ENCODE measurements at regions not wholly inside any gene's neighbourhood (a gene's known extent, or its start where the extent isn't known, plus 50 kb on each side); places are given as distances from the start of the nearest gene placed in this dataset.

DNA sequence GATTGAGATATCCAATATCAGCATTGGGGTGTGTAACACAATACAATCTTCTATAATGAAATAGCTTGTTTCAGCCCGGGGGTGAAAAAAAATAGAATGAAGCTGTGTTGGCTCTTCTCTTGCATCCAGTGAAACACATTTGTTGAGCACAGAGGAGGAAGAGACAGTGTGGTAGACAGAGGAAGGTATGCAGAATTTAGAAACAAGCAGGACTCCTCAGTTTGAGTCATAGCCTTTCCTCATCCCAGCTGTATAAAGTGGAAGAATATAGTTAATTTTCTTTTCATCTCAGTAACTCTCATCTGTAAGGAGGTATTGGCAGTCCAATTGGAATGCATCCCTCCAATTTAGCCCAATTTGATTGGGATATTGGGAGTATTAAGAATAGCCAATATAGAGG is 302.2 kb upstream of the VLDLR start:
- no peak for DNase-seq

DNA sequence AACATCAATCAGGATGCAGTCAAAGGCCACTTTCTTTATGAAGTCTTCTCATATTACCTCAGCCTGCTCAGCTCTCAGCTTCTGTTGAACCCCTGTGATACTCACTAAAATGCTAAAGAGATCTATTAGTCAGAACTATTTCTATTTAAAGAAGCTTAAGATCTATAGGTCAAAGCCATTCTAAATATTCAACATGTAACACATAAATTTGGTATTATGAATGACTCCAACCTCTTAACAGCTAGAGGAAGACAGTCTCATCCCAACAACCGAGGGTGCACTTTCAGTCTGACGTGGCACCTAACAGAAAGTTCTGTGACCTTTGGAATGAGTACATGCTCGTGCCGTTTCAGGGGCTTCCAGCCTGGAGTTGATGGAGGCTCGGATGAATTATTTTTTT is 301.5 kb upstream of the VLDLR start:
- no peak for DNase-seq

DNA sequence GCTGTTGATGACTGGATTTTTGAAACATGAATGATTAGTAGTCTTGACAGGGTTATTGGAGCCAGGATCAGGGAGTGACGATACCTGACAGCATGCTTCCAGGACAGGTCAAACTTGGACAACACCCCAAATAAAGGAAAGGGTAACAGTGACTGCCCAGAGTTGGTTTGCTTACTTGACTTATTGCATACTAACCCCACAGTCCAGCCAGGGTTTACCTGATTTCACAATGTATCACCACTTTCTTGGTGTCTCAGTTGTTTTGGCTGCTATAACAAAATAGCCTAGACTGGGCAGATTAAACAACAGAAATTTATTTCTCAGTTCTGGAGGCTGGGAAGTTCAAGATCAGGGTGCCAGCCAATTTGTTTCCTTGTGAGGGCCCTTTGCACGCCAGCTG is 301.0 kb upstream of the VLDLR start:
- DNase-seq = no peak

DNA sequence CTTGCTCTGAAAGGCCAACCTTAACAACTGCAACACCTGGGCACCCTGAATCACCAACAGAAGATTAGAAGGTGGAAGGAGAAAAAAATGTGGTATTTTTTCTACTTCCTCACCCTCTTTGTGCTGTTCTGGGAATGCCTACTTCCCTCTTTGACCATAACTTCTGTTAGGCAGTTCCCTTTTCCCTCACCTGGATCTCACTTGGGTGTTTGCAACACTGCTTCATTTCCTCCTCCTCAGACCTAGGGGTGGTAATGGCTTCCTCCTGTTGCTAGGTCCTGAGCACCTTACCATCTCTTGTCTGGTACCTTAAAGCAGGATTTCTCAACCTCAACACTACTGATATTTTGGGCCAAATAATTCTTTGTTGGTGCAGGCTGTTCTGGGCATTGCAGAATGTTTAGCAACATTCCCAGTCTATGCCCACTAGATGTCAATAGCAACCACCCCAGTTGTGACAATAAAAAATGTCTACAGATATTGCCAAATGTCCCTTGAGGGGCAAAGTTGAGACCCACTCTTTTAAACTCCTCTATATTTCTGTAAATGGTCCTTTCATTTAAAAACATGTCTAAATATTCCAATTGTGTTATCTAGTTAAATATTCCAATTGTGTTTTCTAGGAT is 300.0 kb upstream of the VLDLR start:
- no peak for DNase-seq

DNA sequence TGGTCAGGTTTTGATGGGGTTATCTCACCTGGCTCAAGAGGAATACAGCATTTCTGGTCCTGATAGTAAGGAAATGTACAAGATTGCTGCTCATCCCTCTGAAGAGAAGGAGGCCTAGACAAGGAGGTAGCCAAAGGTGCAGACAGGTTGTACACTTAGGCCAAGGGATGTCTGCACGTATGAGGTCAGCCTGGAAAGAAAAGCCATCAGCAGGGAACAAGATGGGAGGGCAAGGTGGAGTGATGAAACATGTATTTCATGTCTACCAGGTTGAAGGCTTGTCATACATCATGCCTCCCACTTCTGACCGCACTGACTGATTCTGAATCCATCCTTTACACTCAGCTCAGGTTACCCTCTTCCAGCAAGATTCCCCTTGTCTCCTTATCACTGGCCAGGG is 296.8 kb upstream of the VLDLR start:
- no peak for DNase-seq

DNA sequence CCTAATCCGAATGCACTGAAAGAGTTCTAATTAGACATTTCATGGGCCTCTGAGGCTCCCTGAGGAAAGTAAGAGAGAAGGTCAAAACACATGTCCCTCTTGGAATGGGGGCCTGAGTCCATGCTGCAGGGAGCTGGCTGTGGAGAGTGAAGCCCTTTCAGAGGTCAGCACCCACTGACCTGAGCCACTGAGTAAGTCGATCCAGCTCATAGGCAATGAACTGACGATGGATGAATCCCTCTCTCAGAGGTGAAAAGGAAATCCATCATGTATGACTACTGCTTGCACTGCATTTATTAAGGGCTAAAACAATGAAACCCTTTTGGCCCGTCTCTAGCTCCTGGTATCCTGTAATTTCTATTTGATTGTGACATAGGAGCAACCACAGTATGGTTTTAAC is 288.9 kb upstream of the VLDLR start:
- DNase-seq = no peak

DNA sequence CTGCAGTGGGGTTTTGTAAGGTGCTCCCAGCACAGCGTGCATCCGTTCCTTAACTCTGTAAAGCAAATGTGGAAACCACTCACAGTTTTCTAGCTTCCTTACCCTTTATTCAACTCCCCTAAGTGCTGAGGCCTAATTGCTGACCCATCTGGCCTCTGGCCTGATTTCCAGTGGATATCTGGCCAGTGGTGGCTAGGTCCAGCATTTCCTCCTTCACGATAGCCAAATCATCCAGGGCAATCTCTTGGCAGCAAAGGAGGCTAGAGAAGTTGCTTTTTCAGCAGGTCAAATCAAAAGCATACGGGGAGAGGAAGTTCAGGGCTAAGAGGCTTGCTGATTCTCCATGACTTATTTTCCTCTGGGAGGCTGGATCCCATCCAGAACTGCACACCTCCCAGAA is 286.3 kb upstream of the VLDLR start:
- DNase-seq = no peak

DNA sequence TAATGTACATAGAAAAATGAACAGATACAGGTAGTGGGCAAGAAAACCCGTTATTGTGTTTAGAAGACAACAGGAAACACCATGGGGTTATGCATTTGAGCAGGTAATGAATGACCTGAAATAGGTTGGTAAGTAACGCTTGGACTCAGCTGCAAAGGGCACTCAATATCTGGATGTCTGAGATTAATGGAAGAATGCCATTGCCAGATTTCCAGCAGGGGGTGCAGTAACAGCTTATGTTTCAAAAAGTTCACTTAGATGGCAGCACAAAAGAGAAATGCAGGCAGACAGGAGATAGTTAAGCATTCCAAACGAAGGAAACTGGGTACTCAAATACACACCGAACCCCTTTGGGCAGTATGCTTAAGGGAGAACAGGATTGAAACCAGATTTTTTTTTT is 285.5 kb upstream of the VLDLR start:
- DNase-seq = no peak

DNA sequence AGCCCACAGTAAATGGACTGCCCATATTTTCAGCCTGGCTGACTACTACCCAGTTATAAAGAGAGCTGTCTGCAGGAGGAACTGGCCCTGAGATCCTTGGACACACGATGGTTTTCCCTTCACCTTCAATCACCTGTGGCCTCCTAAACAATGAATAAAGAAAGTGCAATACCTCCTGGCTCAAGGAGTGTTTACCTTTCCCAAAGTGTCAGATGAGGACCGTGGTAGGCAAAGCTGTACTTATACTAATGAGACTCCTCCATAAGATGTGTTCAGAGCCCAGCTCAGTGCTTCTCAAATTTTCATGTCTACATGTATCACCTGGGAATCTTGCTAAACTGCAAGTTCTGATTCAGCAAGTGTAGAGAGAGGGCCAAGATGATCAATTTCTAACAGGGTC is 284.5 kb upstream of the VLDLR start:
- DNase-seq = no peak

DNA sequence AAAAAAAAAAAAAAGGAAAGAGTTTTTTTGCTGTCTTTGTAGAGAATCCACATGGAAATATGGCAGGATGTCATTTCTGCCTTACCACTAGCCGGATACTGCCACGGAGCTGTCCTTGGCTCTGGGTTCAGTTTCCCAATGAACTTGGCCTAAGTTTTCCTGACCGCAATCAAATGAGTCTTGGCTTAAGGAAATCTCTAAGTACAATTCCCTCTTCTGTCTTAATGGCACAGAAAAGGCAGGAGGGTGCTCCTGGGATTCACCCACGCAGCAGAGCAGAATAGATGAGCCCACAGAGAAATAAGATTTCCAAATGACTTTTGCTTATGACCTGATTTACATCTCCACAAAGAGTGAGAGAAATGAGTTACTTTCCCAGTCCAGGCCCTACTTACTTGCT is 284.0 kb upstream of the VLDLR start:
- no peak for DNase-seq

DNA sequence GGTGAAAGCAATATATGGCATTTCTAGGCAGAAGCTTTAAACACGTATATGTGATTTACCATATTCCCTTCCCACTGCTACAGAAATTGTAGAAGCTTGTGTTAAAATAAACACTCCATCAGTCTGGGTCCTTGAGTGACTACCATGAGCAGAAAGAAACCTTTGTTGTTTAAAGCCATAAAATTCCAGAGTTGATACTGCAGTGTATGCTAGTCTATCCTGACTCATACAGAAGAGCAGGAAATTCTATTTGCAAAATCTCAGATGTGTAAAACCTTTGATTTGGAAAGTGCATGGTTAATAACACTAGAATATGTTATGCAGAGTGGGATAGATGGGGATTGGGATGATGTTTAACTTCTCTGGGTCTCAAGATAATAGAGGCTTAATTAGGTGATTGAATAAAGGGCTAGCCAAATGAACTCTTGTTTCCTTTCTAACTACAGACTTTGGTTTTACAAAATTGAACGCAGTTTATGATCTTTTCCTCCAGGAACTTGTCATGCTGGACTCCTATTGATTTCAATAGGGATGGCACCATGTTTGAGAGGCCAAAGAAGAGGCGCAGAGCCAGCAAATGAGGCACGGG is 282.7 kb upstream of the VLDLR start:
- no peak for DNase-seq

DNA sequence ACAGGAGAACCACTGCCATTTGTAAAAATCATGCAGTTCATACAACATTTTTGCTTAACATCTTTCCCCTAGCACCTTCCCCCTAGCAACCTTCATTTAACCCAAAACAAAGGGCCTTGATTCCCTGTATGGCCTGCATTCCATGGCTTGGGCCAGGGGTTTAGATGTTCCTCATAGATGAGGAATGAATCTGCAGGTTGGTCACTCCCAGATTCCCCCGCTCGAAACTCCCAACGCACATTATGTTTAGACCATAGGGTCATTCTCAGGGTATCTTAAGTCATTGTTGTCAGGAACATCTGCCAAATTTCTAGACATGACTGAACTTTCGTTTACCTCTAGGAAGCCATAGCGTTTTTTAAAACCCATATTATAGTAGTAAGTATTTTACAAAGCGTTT is 282.2 kb upstream of the VLDLR start:
- DNase-seq = no peak

DNA sequence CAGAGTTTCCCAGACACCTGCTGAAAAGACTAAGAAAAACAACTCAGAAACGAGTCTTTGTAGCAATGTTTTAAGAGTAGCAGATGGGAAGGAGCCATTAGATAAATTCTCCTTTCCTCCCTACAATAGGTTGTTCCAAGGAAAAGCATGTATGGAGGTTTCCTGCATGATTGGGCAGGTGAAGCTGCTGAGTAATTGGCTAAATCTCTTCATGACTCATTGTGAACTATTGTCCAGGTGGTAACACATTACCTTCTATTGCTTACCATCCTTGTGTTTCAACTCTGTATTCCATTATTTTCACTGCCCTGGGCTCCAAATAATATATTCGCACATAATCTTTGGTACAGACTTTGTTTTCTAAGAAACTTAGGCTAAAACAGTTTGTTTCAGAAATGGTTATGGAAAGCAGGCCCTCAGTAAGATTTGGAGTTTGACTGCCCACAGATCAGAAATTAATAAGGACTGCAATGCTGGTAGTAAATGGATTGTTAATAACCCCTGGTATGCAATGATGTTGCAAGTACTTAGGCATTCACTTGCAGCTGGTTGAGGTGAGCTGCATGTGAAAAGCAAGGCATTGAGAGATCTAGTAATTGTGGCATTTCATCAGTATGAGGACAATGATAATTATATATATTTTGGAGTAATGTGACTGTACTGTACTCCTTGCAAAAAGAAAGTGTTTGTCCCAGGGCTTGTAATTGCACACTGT is 281.4 kb upstream of the VLDLR start:
- no peak for DNase-seq

DNA sequence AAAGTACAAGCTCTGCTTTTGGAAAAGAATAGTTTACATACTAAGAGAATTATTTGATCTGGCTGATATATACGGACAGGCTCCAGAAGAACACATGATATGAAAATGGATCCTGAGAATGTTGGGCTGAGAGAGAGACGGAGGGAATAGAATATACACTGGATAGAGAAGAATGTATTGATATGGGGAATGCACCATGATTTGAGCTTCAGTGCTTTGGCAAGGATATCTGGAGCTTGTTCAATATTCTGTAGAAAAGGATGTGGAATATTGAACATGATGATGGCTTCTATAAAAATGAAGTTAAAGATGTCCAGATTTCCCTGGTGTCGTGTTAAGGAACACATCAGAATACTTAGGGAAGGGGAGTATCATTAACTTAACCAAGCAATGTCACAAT is 280.5 kb upstream of the VLDLR start:
- DNase-seq = no peak

DNA sequence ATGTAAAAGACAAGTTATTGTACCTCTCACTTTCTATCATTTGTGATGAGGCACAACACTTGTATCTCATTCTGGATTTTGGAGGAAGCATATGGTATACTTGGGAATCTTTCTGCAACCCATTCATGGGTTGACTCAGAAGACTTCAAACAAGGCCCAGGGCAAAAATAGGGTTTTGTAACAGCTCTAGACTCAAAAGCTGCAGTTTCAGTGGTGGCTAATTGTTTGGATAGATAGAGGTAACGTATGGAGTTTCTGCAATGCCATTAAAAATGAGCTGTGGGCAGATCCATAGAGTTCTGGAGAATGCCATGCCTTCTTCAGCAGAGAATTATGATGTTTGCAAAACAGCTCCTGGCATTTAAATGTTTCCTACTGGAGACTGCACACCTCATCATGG is 279.6 kb upstream of the VLDLR start:
- DNase-seq = no peak

DNA sequence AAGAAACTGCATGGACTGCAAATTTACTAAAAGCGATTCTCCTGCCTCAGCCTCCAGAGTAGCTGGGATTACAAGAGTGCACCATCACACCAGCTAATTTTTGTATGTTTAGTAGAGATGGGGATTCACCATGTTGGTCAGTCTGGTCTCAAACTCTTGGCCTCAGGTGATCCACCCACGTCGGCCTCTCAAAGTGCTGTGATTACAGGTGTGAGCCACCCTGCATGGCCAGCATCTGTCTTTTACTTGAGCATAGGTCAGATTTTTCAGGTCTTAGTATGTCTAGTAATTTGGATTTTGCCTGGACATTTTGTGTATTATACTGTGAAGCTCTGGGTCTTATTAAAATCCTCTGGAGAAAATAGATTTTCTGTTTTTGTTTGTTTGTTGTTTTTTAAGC is 277.8 kb upstream of the VLDLR start:
- no peak for DNase-seq

DNA sequence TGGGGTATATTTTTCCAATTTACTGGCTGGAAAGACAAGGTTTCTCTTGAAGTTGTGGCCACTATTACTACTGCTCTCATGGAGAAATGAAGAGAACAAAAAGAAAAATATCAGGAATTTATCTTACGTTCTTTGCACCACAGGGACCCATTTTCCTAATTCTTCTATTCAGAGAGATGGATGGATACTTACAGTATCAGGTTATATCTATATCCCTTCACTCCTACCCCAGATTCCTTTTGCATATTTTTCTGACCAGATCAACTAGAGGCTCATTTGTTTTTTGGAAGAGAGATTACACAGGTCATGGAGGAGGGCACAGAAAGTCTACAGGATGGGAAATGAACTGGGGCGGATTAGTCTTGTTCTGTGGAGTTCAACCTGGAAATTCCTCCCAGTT is 277.2 kb upstream of the VLDLR start:
- DNase-seq = no peak

DNA sequence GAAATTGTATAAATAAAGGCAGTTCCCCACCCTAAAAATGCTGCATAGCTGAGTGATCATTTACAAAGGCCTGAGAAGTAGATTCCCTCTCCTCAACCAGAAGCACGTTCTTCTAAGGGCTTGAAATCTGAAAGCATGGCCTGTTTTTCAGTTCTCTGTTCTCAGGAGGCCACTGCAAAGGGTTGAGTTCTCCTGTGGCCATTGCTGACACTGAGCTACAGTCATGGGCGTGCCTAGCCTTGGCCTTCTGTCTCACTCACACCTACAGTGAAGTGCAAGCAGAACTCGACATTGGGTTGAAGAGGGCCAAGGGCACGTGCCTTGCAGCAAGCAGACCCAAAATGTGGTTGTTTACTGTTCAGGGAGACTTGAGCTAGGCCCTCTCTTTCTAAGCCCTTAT is 276.6 kb upstream of the VLDLR start:
- no peak for DNase-seq

DNA sequence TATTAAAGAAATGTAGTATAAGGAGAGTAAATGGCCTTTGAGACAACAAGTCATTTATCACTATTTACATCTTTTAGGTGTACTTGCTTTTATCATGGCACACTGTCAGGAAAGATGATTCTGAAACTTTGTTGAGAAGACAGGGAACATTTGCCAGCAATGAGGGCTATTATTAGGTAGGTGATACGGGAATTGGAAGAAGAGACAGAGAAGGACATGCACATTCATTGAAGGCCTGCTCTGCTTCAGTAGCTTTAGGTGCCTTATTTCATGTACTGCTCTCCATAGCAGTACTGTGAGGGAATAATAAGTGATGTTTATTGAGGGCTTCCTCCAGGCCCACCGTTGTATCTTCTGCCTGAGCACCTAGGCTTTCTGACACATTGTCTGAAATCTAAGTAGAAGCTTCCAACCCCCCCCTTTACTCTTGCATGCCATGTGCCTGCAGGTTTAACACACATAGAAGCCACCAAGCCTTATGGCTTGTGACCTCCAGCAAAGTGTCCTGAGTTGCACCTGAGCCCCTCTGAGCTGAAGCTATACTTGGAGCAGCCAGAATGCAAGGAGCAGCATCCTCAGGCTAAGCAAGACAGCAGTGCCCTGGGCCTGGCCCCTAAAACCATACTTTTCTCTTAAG is 275.2 kb upstream of the VLDLR start:
- DNase-seq = no peak

DNA sequence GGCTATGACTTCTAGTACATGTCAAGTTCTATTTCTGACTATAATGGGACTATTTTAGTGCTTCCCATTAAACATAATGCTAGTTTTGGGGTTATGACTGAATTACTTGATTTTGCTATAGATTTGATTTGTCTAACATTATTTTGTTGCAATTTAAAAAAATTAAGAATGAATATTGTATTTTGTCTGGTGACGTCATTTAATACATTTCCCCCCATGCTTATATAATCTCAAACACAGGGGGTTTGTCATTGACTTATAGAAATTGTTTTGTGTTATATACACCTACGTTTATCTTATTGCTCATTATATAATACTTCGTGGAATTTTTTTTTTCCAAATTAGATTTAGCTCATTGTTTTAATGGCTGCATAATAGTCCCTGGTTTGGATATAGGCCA is 270.3 kb upstream of the VLDLR start:
- DNase-seq = no peak

DNA sequence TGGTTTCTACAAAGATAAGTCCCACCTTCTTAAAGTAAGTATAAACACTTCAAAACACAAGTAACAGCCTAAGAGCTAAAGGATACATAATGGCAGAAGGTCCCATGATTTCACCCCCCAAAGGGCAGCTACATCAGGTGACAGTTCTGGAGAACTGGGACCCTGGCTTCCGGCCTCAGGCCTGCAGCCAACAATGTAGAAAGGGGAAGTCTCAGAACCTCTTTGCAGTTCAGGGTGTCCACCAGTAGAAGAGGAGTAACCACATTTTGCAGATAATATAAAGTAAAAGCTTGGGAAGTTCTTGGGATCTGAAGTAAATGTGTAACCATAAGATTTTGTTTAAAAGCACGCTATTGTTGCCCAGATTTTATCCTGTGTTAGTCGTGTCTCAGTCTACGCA is 267.4 kb upstream of the VLDLR start:
- no peak for DNase-seq

DNA sequence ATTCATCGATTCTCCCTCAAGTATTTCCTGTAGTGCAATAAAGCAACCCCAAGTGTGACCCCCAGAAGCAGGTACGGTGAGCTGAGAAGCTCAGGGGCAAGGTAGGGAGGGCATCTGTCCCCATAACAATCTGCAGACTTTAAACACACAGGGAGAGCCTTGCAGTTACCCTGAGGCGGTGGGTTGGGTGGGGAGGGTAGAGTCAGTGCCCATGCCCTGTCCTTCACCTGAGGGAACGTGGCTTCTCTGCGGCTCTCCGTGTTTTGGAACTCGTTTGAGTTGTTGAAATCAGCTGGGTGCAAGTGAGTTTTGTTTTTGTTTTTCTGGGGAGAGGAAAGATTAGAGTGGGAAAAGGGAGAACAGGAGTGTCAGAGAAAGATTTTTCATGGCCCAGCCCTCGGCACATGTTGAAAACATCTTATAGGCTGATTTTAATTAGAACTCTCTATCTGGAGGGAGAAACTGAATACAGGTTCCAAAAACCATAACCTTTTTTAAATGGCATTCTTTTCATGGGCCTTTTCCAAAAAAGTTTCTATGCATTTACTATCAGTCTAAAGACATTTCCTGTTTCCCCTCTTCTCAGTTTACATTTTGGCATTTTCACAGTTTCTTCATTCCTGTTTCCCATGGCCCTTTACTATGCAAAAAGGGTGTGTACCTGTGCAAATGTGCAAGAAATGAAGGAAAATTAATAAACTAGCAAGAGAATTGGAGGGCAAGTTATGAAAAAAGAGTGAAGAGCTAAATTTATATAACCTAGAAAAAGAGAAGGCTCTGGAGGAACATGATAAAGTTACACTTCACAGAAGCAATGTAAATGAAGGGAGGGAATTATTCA is 266.5 kb upstream of the VLDLR start:
- no peak for DNase-seq

DNA sequence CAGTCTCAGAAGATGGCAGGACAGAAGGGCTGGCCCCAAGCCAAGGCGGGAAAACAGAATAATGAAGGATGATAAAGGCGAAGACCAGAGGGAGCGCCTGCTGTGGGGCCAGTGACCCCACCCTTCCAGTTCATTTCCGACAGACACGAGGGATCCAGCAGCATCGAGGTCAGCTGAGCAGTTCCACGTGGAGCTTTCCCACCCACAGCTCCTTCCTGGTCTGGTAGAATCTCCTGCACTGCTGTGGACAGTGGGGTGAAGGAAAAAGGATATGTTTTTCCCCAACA is 265.9 kb upstream of the VLDLR start:
- no peak for DNase-seq
